ENCODE measurements at regions not wholly inside any gene's neighbourhood (a gene's known extent, or its start where the extent isn't known, plus 50 kb on each side); places are given as distances from the start of the nearest gene placed in this dataset.
"Not testable (repeated sequence)": the region's sequence is repeated elsewhere in the genome, so short reads cannot be mapped to it uniquely, and the experiment has no call there.

DNA sequence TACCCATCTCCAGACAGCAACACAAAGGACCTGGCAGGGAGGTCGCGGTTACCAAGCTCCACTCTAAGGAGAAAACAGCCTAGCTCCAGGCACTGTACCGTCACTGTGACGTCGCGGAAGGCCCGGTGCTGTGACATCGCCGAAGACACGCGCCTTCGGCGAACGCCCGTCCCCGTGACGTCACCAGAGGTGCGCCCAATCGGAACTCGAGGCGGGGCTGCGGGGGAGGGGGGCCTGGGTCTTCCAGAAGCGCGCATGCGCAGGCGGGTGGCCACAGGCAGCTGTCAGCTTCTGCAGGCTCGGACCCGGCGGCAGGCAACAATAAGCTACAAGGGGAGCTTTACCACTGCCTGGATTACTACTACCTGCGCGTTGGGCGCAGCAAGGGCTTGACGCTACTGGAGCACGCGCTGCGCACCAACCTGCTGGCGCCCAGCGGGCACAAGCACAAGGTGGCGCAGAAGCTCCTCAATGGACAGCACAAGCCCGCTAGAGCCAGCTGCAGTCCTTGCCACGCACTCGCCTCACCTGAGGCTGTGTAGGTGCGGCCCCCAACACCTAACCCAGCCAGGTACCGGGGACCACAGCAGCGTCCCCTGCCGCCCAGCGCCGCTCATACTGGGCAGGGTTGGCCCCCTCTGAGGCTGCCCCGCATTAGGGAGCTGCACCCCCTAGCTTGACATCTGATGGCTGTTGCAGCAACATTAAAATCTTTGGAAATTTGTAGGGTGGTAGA is 208.4 kb downstream of the TPST1 start:
- peak; percentile 88 for DNase-seq

GRCh38 chr7:66415659-66416265 is 210.6 kb downstream of the TPST1 start:
- DNase-seq: no peak

GRCh38 chr7:66418537-66418936 is 210.1 kb upstream of the KCTD7 start:
- no peak for DNase-seq

- DNase-seq: no peak
Observed at GRCh38 chr7:66419210-66419609, 209.5 kb upstream of the KCTD7 start.

- no peak for DNase-seq
Observed at GRCh38 chr7:66421830-66422475, 206.7 kb upstream of the KCTD7 start.

DNA sequence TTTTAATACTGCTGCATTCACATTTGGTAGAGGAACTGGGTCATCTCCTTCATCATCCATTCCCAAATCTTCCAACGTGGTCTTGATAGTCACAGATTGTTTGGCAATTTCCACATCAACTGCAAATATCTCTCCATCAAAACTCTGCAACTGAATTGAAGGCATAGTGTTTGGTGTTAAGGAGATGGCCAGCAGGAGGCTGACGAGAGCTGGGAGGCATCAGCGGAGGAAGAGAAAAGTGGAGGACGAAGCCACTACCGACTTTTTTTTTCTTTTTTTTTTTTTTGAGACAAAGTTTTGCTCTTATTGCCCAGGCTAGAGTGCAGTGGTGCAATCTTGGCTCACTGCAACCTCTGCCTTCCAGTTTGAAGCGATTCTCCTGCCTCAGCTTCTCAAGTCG is 205.0 kb upstream of the KCTD7 start:
- no peak for DNase-seq

GRCh38 chr7:66426332-66426731 is 202.3 kb upstream of the KCTD7 start:
- no peak for DNase-seq

- DNase-seq: no peak
Observed at GRCh38 chr7:66426996-66427395, 201.7 kb upstream of the KCTD7 start.

GRCh38 chr7:66427956-66428355 is 200.7 kb upstream of the KCTD7 start:
- no peak for DNase-seq

GRCh38 chr7:66429498-66430163 is 199.1 kb upstream of the KCTD7 start:
- DNase-seq: no peak

DNA sequence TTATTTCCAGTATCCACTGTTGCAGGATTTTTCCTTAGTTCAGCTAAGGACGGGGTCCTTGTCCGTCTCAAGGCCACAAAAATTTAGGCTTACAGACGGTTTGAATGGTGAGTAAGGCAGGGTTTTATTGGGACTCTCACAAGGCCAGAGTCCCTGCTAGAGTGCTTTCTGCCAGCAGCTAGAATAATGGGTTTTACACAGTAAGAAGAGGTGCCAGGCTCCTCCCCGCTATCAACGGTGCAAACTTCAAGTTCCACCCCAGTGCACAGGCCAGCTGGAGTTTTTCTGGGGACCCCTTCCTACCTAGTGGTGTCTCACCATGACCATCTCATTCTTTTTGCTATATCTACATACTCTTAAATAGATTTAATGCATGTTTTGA is 198.5 kb upstream of the KCTD7 start:
- no peak for DNase-seq

- DNase-seq: not testable (repeated sequence)
Observed at GRCh38 chr7:66438703-66439405, 189.8 kb upstream of the KCTD7 start.

DNA sequence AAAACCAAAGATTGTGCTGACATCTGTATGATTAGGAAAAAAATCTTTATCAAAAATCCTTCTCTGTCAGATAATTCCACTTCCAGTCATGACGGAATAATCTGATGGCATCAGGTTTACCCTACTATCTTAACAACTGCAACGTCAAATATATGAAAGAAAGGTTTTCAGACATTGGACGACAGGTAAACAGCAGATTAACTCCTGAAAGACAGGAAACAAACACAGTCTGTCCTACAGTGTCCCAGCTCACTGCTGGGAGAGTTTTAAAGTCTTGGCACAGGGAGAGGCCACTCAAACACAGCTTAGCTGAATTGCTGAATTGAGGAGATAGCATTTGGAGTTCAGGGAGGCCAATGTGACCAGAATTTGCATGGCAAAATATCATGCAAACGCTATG is 186.3 kb upstream of the KCTD7 start:
- no peak for DNase-seq

- no peak for DNase-seq
Observed at GRCh38 chr7:66443946-66444345, 184.7 kb upstream of the KCTD7 start.

DNA sequence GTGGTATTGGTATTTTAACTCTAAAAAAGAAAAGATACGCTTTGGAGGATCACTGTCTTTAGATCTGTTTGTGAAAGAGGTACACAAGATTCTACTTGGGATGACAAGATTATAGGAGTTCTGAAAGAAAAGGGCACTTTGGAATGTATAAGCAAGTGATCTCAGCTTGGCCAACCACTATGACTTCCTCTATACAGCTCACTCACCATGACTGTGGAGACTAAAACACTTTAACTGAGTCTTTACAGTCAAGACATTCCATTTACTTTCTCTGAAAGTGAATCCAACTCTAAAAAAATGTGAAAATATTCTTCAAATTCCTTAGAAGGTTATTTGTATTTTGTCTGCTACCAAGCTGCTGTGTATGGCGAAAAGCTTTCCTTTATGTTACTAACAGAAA is 181.7 kb upstream of the KCTD7 start:
- DNase-seq: not testable (repeated sequence)

DNA sequence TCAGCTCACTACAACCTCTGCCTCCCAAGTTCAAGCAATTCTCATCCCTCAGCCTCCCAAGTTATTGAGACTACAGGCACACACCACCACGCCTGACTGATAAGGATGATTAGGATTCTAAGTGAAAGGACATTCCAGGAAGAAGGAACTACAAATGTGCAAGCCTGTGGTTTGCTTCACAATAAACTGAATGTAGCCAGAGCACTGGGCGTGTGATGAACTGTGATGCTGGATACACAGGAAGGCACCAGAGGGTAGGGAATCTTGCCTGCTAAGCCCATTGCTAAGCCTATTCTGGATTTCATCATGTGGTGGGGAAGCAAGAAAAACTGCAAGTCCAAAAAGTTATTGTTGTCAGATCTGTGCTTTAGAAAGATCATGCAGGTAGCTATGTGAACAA is 177.9 kb upstream of the KCTD7 start:
- DNase-seq: not testable (repeated sequence)

DNA sequence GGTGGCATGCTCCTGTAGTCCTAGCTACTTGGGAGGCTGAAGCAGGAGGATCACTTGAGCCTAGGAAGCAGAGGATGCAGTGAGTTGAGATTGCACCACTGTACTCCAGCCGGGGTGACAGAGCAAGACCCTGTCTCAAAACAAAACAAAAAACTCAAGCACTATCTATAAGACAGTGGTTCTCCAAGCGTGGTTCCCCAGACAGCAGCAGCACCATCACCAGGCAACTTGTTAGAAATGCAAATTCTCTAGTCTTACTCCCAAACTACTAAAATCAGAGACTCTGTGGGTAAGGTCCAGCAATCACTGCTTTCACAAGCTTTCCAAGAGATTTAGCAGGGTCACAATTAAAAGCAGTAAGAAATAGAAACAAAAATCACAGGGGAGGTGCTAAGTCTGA is 177.0 kb upstream of the KCTD7 start:
- not testable (repeated sequence) for DNase-seq

DNA sequence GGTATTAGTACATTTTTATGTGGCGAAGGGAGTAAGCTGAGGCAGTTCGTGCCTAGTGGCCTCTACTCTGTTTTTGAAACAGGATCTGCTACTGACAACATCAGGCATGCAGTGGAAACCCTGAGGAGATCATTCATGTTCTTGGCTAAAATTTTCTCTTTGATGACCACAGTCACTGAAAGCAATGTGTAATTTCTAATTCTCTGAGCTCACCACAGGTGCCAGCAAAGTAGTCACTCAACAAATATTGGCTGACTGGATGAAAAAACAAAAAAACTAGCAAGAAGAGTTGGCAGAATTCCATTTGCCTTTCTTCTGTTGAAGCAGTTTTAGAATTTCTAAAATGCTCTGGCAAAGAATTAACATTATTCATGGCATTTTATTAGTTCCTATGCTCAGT is 176.5 kb upstream of the KCTD7 start:
- no peak for DNase-seq

DNA sequence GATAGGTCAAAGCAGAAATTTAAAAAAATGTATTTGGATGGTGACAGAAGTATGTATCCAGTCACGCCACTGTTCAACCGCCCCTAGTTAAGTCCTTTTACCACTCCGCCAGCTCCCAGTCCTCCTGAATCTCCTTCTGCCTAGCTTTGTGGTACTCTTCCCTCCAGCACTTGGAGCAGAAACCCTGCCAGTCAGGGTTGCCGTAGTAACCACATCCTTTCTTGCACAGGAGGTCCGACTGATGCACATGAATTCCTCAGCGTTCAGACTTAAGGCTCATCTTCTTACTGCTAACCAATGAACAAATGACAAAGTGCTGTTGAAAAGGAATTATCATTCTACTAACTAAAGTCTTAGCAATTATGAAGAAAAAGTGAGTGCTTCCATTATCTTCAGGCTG is 175.3 kb upstream of the KCTD7 start:
- no peak for DNase-seq

GRCh38 chr7:66454600-66455225 is 174.0 kb upstream of the KCTD7 start:
- no peak for DNase-seq

DNA sequence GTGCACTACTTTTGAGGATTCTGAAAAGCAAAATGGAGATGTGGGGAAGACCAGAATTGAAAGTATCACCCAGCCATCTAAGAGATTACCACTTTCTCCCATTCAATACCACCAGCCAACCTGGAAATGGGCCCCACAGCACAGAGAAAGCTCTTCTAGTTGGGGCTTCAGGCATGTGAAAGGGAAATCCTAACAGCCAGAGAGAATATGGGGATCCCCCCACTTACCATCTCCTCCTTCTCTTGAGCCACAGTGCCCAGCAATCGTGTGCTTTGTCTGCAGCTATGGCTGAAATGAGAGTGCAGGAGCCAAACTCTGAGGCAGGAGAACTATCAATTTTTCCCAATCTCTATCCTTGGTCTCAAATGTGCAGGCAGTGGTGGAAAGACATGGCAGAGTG is 173.2 kb upstream of the KCTD7 start:
- DNase-seq: not testable (repeated sequence)

DNA sequence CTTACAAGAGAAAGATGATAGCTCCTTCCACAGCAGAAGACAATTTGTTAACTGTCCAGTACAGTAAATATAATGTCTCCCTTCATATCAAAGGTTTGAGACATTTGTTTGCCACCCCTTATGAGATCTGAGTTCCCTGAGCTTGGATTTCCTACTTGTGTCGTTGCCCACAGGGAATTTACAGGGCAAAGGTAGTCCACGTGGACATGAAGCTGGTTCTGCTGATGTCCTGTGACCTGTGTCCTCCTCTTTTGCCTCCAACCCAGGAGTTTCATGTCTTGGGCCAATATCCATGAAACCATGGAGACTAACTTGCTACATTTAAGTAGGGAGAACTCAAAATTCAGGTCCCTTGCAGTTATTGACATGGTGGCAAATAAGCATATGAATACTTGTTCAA is 172.2 kb upstream of the KCTD7 start:
- DNase-seq: not testable (repeated sequence)

- not testable (repeated sequence) for DNase-seq
Observed at GRCh38 chr7:66458991-66459390, 169.7 kb upstream of the KCTD7 start.

Measured in midbrain (tissue), 1 donor.